Activated CD8-positive, alpha-beta memory T cell treated with anti-CD3 and anti-CD28 coated beads, Interleukin-2, amount 10 ng/mL, durations not matched to agents 7 days and 5 days (primary cell): ENCODE measurements at regions not wholly inside any gene's neighbourhood (a gene's known extent, or its start where the extent isn't known, plus 50 kb on each side); places are given as distances from the start of the nearest gene placed in this dataset.
"Not testable (repeated sequence)": the region's sequence is repeated elsewhere in the genome, so short reads cannot be mapped to it uniquely, and the experiment has no call there.

ENCODE experiments used
- ATAC-seq: fragments of 150-1000 bp; cut with Tn5 transposase; one replicate; pipeline ENCODE4 v1.10.0; 2021; ENCODE audit warnings: moderate library complexity
- CTCF ChIA-PET: fragments of 350-600 bp; sonication (Branson Sonifier 250); formaldehyde crosslinking; loops from one replicate; lab custom pipeline; 2021; ENCODE audit warnings: antibody characterized with exemption; lab: Charles Lee
- DNase-seq: peaks from one replicate; pipeline ENCODE4 v3.0.0-alpha.2; 2020
- H3K27ac Mint-ChIP-seq: one replicate; pipeline ENCODE4 v1.8.0; 2021; ENCODE audit warnings: mild to moderate bottlenecking, mixed read lengths
- H3K27me3 Mint-ChIP-seq: one replicate; pipeline ENCODE4 v1.8.0; 2021; ENCODE audit warnings: mixed read lengths
- H3K36me3 Mint-ChIP-seq: one replicate; pipeline ENCODE4 v1.8.0; 2021; ENCODE audit warnings: mild to moderate bottlenecking, mixed read lengths
- H3K4me1 Mint-ChIP-seq: one replicate; pipeline ENCODE4 v1.8.0; 2021; ENCODE audit warnings: mixed read lengths
- H3K4me3 Mint-ChIP-seq: one replicate; pipeline ENCODE4 v1.8.0; 2021; ENCODE audit warnings: mild to moderate bottlenecking, moderate library complexity, mixed read lengths
- H3K9me3 Mint-ChIP-seq: one replicate; pipeline ENCODE4 v1.8.0; 2022; ENCODE audit warnings: low read depth, mixed read lengths

- ATAC-seq (no peak), DNase-seq (no peak)
- Mint-ChIP-seq H3K27ac (no peak overlapping the region), H3K27me3 (peaks cover 31% of the 10 kb centered on the region), H3K4me1 (no peaks in the 10 kb centered on the region), H3K9me3 (no peaks in the 10 kb centered on the region), H3K36me3 (no peaks in the 10 kb centered on the region), H3K4me3 (no peak overlapping the region)
- CTCF ChIA-PET, result no interaction called here
Observed at GRCh38 chr1:38516560-38516959, 343.0 kb downstream of the RRAGC start.

- no peak for ATAC-seq
- Mint-ChIP-seq H3K36me3 (no peaks in the 10 kb centered on the region), H3K27me3 (peaks cover 39% of the 10 kb centered on the region), H3K4me3 (no peak overlapping the region), H3K27ac (no peak overlapping the region), H3K4me1 (no peaks in the 10 kb centered on the region), H3K9me3 (no peaks in the 10 kb centered on the region)
- CTCF ChIA-PET, result interaction anchor here (1.3 kb wide), 1 partner anchor 15 kb away, joined by 3 read pairs; no protein-coding TSS in a partner anchor
- no peak for DNase-seq
Observed at GRCh38 chr1:38512789-38513188, 346.8 kb downstream of the RRAGC start.

GRCh38 chr1:38512024-38512767 lies 347.4 kb downstream of the RRAGC start:
- no peaks in the 10 kb centered on the region for H3K4me1 Mint-ChIP-seq
- ATAC-seq (no peak), DNase-seq (no peak)
- CTCF ChIA-PET, result no interaction called here
- peaks cover 40% of the 10 kb centered on the region for H3K27me3 Mint-ChIP-seq
- no peaks in the 10 kb centered on the region for H3K9me3 Mint-ChIP-seq
- no peaks in the 10 kb centered on the region for H3K36me3 Mint-ChIP-seq
- H3K4me3 Mint-ChIP-seq, result no peak overlapping the region
- H3K27ac Mint-ChIP-seq, result no peak overlapping the region

- ATAC-seq (no peak), DNase-seq (no peak)
- H3K9me3 Mint-ChIP-seq, result no peaks in the 10 kb centered on the region
- H3K27me3 Mint-ChIP-seq, result peaks cover 71% of the 10 kb centered on the region
- H3K4me1 Mint-ChIP-seq, result no peaks in the 10 kb centered on the region
- H3K36me3 Mint-ChIP-seq, result no peaks in the 10 kb centered on the region
- no peak overlapping the region for H3K4me3 Mint-ChIP-seq
- CTCF ChIA-PET, result no interaction called here
- H3K27ac Mint-ChIP-seq, result no peak overlapping the region
Observed at GRCh38 chr1:38508232-38508631, 351.3 kb downstream of the RRAGC start.

- CTCF ChIA-PET, result no interaction called here
- DNase-seq (no peak), ATAC-seq (no peak)
- Mint-ChIP-seq H3K27me3 (peaks cover 74% of the 10 kb centered on the region), H3K9me3 (no peaks in the 10 kb centered on the region), H3K4me3 (no peak overlapping the region), H3K36me3 (no peaks in the 10 kb centered on the region), H3K27ac (no peak overlapping the region), H3K4me1 (no peaks in the 10 kb centered on the region)
Observed at GRCh38 chr1:38507563-38507962, 352.0 kb downstream of the RRAGC start.

GRCh38 chr1:38505944-38506343 lies 353.6 kb downstream of the RRAGC start:
- Mint-ChIP-seq H3K4me1 (no peaks in the 10 kb centered on the region), H3K27me3 (peaks cover 64% of the 10 kb centered on the region), H3K9me3 (no peaks in the 10 kb centered on the region), H3K36me3 (no peaks in the 10 kb centered on the region), H3K4me3 (no peak overlapping the region), H3K27ac (no peak overlapping the region)
- DNase-seq, result no peak
- no peak for ATAC-seq
- CTCF ChIA-PET, result no interaction called here

- no peaks in the 10 kb centered on the region for H3K36me3 Mint-ChIP-seq
- H3K27me3 Mint-ChIP-seq, result peaks cover 61% of the 10 kb centered on the region
- no peaks in the 10 kb centered on the region for H3K9me3 Mint-ChIP-seq
- DNase-seq, result no peak
- H3K27ac Mint-ChIP-seq, result no peak overlapping the region
- peaks cover 3% of the 10 kb centered on the region for H3K4me1 Mint-ChIP-seq
- no peak overlapping the region for H3K4me3 Mint-ChIP-seq
- no peak for ATAC-seq
- CTCF ChIA-PET, result interaction anchor here (1.5 kb wide), 1 partner anchor 12 kb away, joined by 3 read pairs; no protein-coding TSS in a partner anchor
Observed at GRCh38 chr1:38502758-38503157, 356.8 kb downstream of the RRAGC start.

GRCh38 chr1:38500891-38501290 lies 358.7 kb downstream of the RRAGC start:
- no peak for DNase-seq
- H3K4me1 Mint-ChIP-seq, result peaks cover 3% of the 10 kb centered on the region
- no peaks in the 10 kb centered on the region for H3K36me3 Mint-ChIP-seq
- no peak for ATAC-seq
- no peaks in the 10 kb centered on the region for H3K9me3 Mint-ChIP-seq
- H3K27me3 Mint-ChIP-seq, result peaks cover 58% of the 10 kb centered on the region
- CTCF ChIA-PET, result no interaction called here
- H3K4me3 Mint-ChIP-seq, result no peak overlapping the region
- no peak overlapping the region for H3K27ac Mint-ChIP-seq

GRCh38 chr1:38500352-38500751 lies 359.2 kb downstream of the RRAGC start:
- CTCF ChIA-PET, result no interaction called here
- Mint-ChIP-seq H3K9me3 (no peaks in the 10 kb centered on the region), H3K4me1 (peaks cover 3% of the 10 kb centered on the region), H3K4me3 (no peak overlapping the region), H3K36me3 (no peaks in the 10 kb centered on the region), H3K27me3 (peaks cover 56% of the 10 kb centered on the region), H3K27ac (no peak overlapping the region)
- no peak for ATAC-seq
- no peak for DNase-seq

- H3K27me3 Mint-ChIP-seq, result peaks cover 42% of the 10 kb centered on the region
- no peak for ATAC-seq
Observed at GRCh38 chr1:38498686-38499085, 360.9 kb downstream of the RRAGC start.

GRCh38 chr1:38497921-38498656 lies 361.5 kb downstream of the RRAGC start:
- H3K36me3 Mint-ChIP-seq, result no peaks in the 10 kb centered on the region
- no peaks in the 10 kb centered on the region for H3K9me3 Mint-ChIP-seq
- DNase-seq (no peak), ATAC-seq (no peak)
- peaks cover 36% of the 10 kb centered on the region for H3K27me3 Mint-ChIP-seq
- no peak overlapping the region for H3K27ac Mint-ChIP-seq
- H3K4me3 Mint-ChIP-seq, result no peak overlapping the region
- peaks cover 3% of the 10 kb centered on the region for H3K4me1 Mint-ChIP-seq
- CTCF ChIA-PET, result interaction anchor here (1.6 kb wide), 1 partner anchor 8 kb away, joined by 4 read pairs; no protein-coding TSS in a partner anchor

More at GRCh38 chr1:38498686-38499085, 360.9 kb downstream of the RRAGC start:
- peaks cover 3% of the 10 kb centered on the region for H3K4me1 Mint-ChIP-seq
- DNase-seq, result no peak
- CTCF ChIA-PET, result interaction anchor here (1.6 kb wide), 1 partner anchor 9 kb away, joined by 4 read pairs; no protein-coding TSS in a partner anchor
- H3K4me3 Mint-ChIP-seq, result no peak overlapping the region
- H3K27ac Mint-ChIP-seq, result no peak overlapping the region
- no peaks in the 10 kb centered on the region for H3K9me3 Mint-ChIP-seq
- no peaks in the 10 kb centered on the region for H3K36me3 Mint-ChIP-seq

GRCh38 chr1:38493306-38493705 lies 366.3 kb downstream of the RRAGC start:
- H3K27ac Mint-ChIP-seq, H3K9me3 Mint-ChIP-seq, H3K36me3 Mint-ChIP-seq, DNase-seq, H3K4me3 Mint-ChIP-seq, CTCF ChIA-PET, ATAC-seq, H3K4me1 Mint-ChIP-seq: not testable (repeated sequence)
- H3K27me3 Mint-ChIP-seq, result peaks cover 27% of the 10 kb centered on the region

- Mint-ChIP-seq H3K4me3 (no peak overlapping the region), H3K27ac (no peak overlapping the region), H3K4me1 (no peaks in the 10 kb centered on the region), H3K36me3 (no peaks in the 10 kb centered on the region), H3K9me3 (no peaks in the 10 kb centered on the region), H3K27me3 (peaks cover 35% of the 10 kb centered on the region)
- ATAC-seq (no peak), DNase-seq (peak; percentile 62)
- CTCF ChIA-PET, result interaction anchor here (1.6 to 1.9 kb wide), 3 partner anchors 9 to 329 kb away, joined by 3 to 6 read pairs (median 4); no protein-coding TSS in a partner anchor
Observed at GRCh38 chr1:38489844-38490270, 369.7 kb downstream of the RRAGC start.
